ENCODE measurements at regions not wholly inside any gene's neighbourhood (a gene's known extent, or its start where the extent isn't known, plus 50 kb on each side); places are given as distances from the start of the nearest gene placed in this dataset.

GRCh38 chr9:126166866-126167265, 159.8 kb upstream of the MVB12B start:
- no peak for TF ChIP-seq EZH2 (IDR thresholded peaks at IDR 0.05; ENCODE audit: low read length)
- TF ChIP-seq, protein P1, sequence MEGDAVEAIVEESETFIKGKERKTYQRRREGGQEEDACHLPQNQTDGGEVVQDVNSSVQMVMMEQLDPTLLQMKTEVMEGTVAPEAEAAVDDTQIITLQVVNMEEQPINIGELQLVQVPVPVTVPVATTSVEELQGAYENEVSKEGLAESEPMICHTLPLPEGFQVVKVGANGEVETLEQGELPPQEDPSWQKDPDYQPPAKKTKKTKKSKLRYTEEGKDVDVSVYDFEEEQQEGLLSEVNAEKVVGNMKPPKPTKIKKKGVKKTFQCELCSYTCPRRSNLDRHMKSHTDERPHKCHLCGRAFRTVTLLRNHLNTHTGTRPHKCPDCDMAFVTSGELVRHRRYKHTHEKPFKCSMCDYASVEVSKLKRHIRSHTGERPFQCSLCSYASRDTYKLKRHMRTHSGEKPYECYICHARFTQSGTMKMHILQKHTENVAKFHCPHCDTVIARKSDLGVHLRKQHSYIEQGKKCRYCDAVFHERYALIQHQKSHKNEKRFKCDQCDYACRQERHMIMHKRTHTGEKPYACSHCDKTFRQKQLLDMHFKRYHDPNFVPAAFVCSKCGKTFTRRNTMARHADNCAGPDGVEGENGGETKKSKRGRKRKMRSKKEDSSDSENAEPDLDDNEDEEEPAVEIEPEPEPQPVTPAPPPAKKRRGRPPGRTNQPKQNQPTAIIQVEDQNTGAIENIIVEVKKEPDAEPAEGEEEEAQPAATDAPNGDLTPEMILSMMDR (optimal IDR thresholded peaks at IDR 0.05 in 1 of 3, IDR thresholded peaks at IDR 0.05 in 1 of 3, conservative IDR thresholded peaks at IDR 0.05 in 1 of 3; ENCODE audit: extremely low read depth in 1 of 3, insufficient read depth in 2 of 3, low read length in 3 of 3) = no peak
